Activated CD8-positive, alpha-beta memory T cell treated with anti-CD3 and anti-CD28 coated beads for 4 hours (primary cell): ENCODE measurements at regions not wholly inside any gene's neighbourhood (a gene's known extent, or its start where the extent isn't known, plus 50 kb on each side); places are given as distances from the start of the nearest gene placed in this dataset.
"Not testable (repeated sequence)": the region's sequence is repeated elsewhere in the genome, so short reads cannot be mapped to it uniquely, and the experiment has no call there.

Experiments
- DNase-seq, 2 donors: peaks; one replicate each; pipeline ENCODE4 v3.0.0-alpha.2; 2020; ENCODE audit warnings: low read depth in 2 of 2

- no peak for DNase-seq
These were observed 246.8 kb upstream of the EXOC2 start for GRCh38 chr6:939526-940252.

GRCh38 chr6:938916-939315 is 246.0 kb upstream of the EXOC2 start:
- DNase-seq = no peak

GRCh38 chr6:938271-938905 is 245.4 kb upstream of the EXOC2 start:
- DNase-seq = no peak

- no peak for DNase-seq
These were observed 242.6 kb upstream of the EXOC2 start for GRCh38 chr6:935582-935981.

GRCh38 chr6:934686-935085 is 241.7 kb upstream of the EXOC2 start:
- no peak for DNase-seq

- DNase-seq = not testable (repeated sequence)
These were observed 239.0 kb upstream of the EXOC2 start for GRCh38 chr6:931919-932318.

GRCh38 chr6:927157-927556 is 234.2 kb upstream of the EXOC2 start:
- DNase-seq = no peak

- DNase-seq = no peak
These were observed 232.8 kb upstream of the EXOC2 start for GRCh38 chr6:925656-926213.

- DNase-seq = no peak
These were observed 231.7 kb upstream of the EXOC2 start for GRCh38 chr6:924661-925060.

- no peak for DNase-seq
These were observed 228.5 kb upstream of the EXOC2 start for GRCh38 chr6:921400-921799.

- no peak for DNase-seq
These were observed 227.6 kb upstream of the EXOC2 start for GRCh38 chr6:920512-920911.

GRCh38 chr6:919500-919899 is 226.6 kb upstream of the EXOC2 start:
- DNase-seq = no peak

GRCh38 chr6:917939-918338 is 225.0 kb upstream of the EXOC2 start:
- no peak for DNase-seq

- DNase-seq = no peak
These were observed 224.4 kb upstream of the EXOC2 start for GRCh38 chr6:917296-917695.

GRCh38 chr6:916131-916530 is 223.2 kb upstream of the EXOC2 start:
- DNase-seq = no peak

GRCh38 chr6:912871-913835 is 220.2 kb upstream of the EXOC2 start:
- DNase-seq = no peak

GRCh38 chr6:907928-908327 is 215.0 kb upstream of the EXOC2 start:
- no peak for DNase-seq

GRCh38 chr6:906920-907319 is 214.0 kb upstream of the EXOC2 start:
- no peak for DNase-seq

GRCh38 chr6:905556-905955 is 212.6 kb upstream of the EXOC2 start:
- DNase-seq = no peak

- DNase-seq = no peak
These were observed 212.1 kb upstream of the EXOC2 start for GRCh38 chr6:904994-905393.

- DNase-seq = no peak
These were observed 210.8 kb upstream of the EXOC2 start for GRCh38 chr6:903761-904160.
